Ishikawa (cell line): ENCODE measurements at regions not wholly inside any gene's neighbourhood (a gene's known extent, or its start where the extent isn't known, plus 50 kb on each side); places are given as distances from the start of the nearest gene placed in this dataset.
A peak's percentile ranks its signal among the peaks of the same experiment; 100 is the strongest.

Source experiments
- CREB1 ChIP-seq: IDR thresholded peaks from 2 replicates; pipeline ENCODE4 v1.6.1; 2012; ENCODE audit warnings: low read depth
- EP300 ChIP-seq: IDR thresholded peaks from 2 replicates; pipeline ENCODE4 v1.6.1; 2012; ENCODE audit warnings: borderline replicate concordance
- MAX ChIP-seq: IDR thresholded peaks from 2 replicates; pipeline ENCODE4 v1.6.1; 2012
- NFIC ChIP-seq: IDR thresholded peaks from 2 replicates; pipeline ENCODE4 v1.6.1; 2012
- RAD21 ChIP-seq: IDR thresholded peaks from 2 replicates; pipeline ENCODE4 v1.6.1; 2012; ENCODE audit warnings: low read depth
- TAF1 ChIP-seq: IDR thresholded peaks from 2 replicates; pipeline ENCODE4 v1.6.1; 2012; ENCODE audit warnings: low read depth, mild to moderate bottlenecking
- TCF12 ChIP-seq: IDR thresholded peaks from 2 replicates; pipeline ENCODE4 v1.6.1; 2012; ENCODE audit warnings: low read depth
- TEAD4 ChIP-seq: IDR thresholded peaks from 2 replicates; pipeline ENCODE4 v1.6.1; 2012
- YY1 ChIP-seq: IDR thresholded peaks from 2 replicates; pipeline ENCODE4 v1.6.1; 2012; ENCODE audit warnings: low read depth

DNA sequence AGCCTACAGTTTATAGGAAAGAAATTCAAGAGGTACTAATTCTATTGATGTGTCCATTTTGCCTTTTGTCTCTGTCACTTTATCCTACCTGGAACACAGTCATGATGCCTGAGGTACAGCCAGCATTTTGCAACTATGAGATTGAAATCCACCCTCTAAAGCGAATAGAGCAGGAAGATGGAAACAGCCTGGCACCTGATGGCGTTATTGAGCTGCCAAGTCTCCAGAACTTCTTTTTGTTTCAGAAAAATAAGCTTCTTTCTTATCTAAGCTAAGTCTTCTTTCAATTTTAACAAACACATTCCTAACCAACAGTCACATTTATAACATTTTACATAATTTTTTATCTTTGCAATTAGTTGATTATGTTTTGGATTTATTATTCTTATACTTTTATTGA is 182.1 kb downstream of the PAWR start:
- TF ChIP-seq TEAD4 (no peak), EP300 (no peak), NFIC (no peak), MAX (no peak), CREB1 (no peak), YY1 (no peak), RAD21 (peak; percentile 30; the same call in 1 of the 2 replicates), TCF12 (no peak), TAF1 (no peak)
